Activated T-cell treated with anti-CD3 and anti-CD28 coated beads, Interleukin-2, amount 50 U/mL, for 72 hours (primary cell): ENCODE measurements at regions not wholly inside any gene's neighbourhood (a gene's known extent, or its start where the extent isn't known, plus 50 kb on each side); places are given as distances from the start of the nearest gene placed in this dataset.

Experiments
- ATAC-seq, 2 donors: fragments of 150-1000 bp; cut with Tn5 transposase; replicated peaks in 1 of 2; 2 replicates each; pipeline ENCODE4 v1.10.0; 2021; ENCODE audit warnings: moderate library complexity in 2 of 2, mild to moderate bottlenecking in 1 of 2
- DNase-seq, 2 donors: peaks; one replicate each; pipeline ENCODE4 v3.0.0; 2021 to 2022; ENCODE audit warnings: mixed read lengths in 1 of 2
- H3K27ac Mint-ChIP-seq: one replicate; pipeline ENCODE4 v1.8.0; 2022; ENCODE audit warnings: mild to moderate bottlenecking, moderate library complexity, mixed read lengths
- H3K27me3 Mint-ChIP-seq: one replicate; pipeline ENCODE4 v1.8.0; 2022; ENCODE audit warnings: low read depth, mixed read lengths
- H3K36me3 Mint-ChIP-seq, 2 donors: one replicate each; pipeline ENCODE4 v1.8.0; 2022; ENCODE audit warnings: mixed read lengths in 2 of 2, mild to moderate bottlenecking in 1 of 2; ENCODE audit not compliant: insufficient read depth in 2 of 2
- H3K4me1 Mint-ChIP-seq: one replicate; pipeline ENCODE4 v1.8.0; 2022; ENCODE audit warnings: low read depth, mixed read lengths
- H3K4me3 Mint-ChIP-seq, 2 donors: one replicate each; pipeline ENCODE4 v1.8.0; 2022; ENCODE audit warnings: mild to moderate bottlenecking in 2 of 2, mixed read lengths in 2 of 2, moderate library complexity in 2 of 2
- H3K9me3 Mint-ChIP-seq, 2 donors: one replicate each; pipeline ENCODE4 v1.8.0; 2022; ENCODE audit warnings: mixed read lengths in 2 of 2

DNA sequence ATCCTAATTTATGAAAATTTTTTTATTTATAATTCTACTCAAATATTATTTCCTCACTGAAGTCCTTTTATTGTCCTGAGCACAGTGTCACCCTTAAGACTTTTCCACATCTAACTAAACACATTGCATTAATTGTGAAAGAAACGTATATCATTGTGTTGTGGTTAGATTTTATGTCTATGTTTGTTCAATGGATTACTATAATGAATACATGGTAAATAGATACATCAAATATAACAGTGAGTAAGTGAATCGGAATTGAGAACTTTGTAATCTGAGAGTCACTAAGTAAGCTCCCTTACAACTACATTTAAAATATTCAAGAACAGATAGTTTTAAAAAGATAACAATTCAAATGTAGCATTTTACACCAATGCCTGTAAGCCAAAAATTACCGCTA is 417.6 kb upstream of the PCDH20 start:
- DNase-seq (no peak), ATAC-seq (no peak)
- H3K36me3 Mint-ChIP-seq, result no peaks in the 10 kb centered on the region
- no peaks in the 10 kb centered on the region for H3K4me1 Mint-ChIP-seq
- H3K27ac Mint-ChIP-seq, result no peak overlapping the region
- H3K9me3 Mint-ChIP-seq, result peaks cover 4 to 7% of the 10 kb centered on the region in 2 donors
- no peak overlapping the region for H3K4me3 Mint-ChIP-seq
- no peaks in the 10 kb centered on the region for H3K27me3 Mint-ChIP-seq

GRCh38 chr13:61831026-61831425 is 415.4 kb upstream of the PCDH20 start:
- ATAC-seq (no peak), DNase-seq (no peak)
- no peaks in the 10 kb centered on the region for H3K4me1 Mint-ChIP-seq
- no peak overlapping the region for H3K27ac Mint-ChIP-seq
- no peaks in the 10 kb centered on the region for H3K27me3 Mint-ChIP-seq
- peaks cover 4 to 9% of the 10 kb centered on the region in 2 donors for H3K9me3 Mint-ChIP-seq
- no peak overlapping the region for H3K4me3 Mint-ChIP-seq
- no peaks in the 10 kb centered on the region for H3K36me3 Mint-ChIP-seq

DNA sequence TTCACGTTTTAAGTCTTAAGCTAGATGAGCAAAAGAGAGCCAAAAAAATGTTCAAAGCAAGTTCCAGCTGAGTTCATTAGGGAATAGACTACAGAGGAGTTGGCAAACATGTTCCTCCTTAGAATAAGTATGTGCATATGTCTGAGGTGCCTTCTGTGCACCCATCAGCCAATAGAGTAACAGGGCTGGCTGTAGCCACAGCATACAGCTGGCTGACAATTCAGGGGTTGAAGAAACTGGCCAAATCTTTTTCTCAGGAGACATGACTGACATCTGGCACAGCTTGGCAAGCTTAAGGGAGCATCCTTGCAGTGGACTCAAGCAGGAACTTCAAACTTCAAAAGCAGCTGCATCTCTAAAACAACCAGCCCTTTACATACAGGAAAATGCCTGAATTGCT is 414.8 kb upstream of the PCDH20 start:
- Mint-ChIP-seq H3K36me3 (no peaks in the 10 kb centered on the region), H3K4me3 (no peak overlapping the region), H3K9me3 (peaks cover 2 to 5% of the 10 kb centered on the region in 2 donors), H3K27ac (no peak overlapping the region), H3K27me3 (no peaks in the 10 kb centered on the region), H3K4me1 (no peaks in the 10 kb centered on the region)
- no peak for DNase-seq
- ATAC-seq, result no peak

DNA sequence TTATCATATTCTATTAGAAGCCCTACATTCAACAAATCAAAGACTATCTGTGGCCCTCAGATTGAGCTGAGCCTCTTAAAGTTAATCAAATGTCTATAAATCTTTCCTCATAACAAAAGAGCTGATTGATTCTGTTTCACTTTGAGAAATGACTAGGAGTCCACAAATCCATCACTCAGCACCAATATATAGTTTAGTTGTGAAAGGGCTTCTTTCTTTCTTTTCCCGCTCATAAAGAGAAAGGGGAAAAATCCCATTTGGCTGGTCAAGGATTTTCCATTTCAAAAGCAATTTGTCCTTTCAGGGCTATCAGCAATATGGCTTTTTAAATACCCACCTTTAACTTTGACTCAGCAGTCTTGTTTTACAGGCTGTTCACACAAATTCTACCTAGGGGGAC is 408.5 kb upstream of the PCDH20 start:
- no peaks in the 10 kb centered on the region for H3K36me3 Mint-ChIP-seq
- H3K27ac Mint-ChIP-seq, result no peak overlapping the region
- no peak overlapping the region for H3K4me3 Mint-ChIP-seq
- H3K4me1 Mint-ChIP-seq, result no peaks in the 10 kb centered on the region
- H3K9me3 Mint-ChIP-seq, result peaks cover 5% of the 10 kb centered on the region in 2 donors
- ATAC-seq (no peak), DNase-seq (no peak)
- no peaks in the 10 kb centered on the region for H3K27me3 Mint-ChIP-seq

DNA sequence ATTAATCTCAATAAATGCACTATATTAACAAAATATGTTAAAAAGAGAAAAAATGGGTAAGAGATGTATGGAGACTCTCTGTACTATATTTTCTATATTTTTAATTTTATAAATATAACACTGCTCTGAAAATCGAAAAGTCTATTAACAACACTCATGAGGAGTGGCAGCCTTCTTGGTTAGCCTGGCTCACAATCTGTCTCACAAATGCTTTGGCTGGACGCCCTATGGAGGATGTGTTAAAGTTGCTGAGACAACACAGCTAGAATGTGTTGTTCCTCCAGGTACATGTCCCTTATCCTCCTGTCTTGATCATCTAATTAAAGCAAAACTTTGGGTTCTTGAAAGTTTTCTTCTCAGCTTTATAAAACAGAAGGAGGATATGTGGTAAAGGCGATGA is 396.6 kb upstream of the PCDH20 start:
- ATAC-seq, result no peak
- Mint-ChIP-seq H3K27ac (no peak overlapping the region), H3K4me3 (no peak overlapping the region), H3K36me3 (peaks cover 1 to 3% of the 10 kb centered on the region in 2 donors), H3K4me1 (no peaks in the 10 kb centered on the region), H3K27me3 (no peaks in the 10 kb centered on the region), H3K9me3 (peaks cover 10 to 16% of the 10 kb centered on the region in 2 donors)
- no peak for DNase-seq

GRCh38 chr13:61810065-61810464 is 394.4 kb upstream of the PCDH20 start:
- H3K27me3 Mint-ChIP-seq, result no peaks in the 10 kb centered on the region
- H3K36me3 Mint-ChIP-seq, result peaks cover 0 to 1% of the 10 kb centered on the region in 2 donors
- H3K9me3 Mint-ChIP-seq, result peaks cover 4 to 15% of the 10 kb centered on the region in 2 donors

GRCh38 chr13:61797397-61797796 is 381.7 kb upstream of the PCDH20 start:
- Mint-ChIP-seq H3K36me3 (no peaks in the 10 kb centered on the region), H3K27ac (no peak overlapping the region), H3K9me3 (peaks cover 6 to 9% of the 10 kb centered on the region in 2 donors), H3K4me1 (no peaks in the 10 kb centered on the region), H3K27me3 (no peaks in the 10 kb centered on the region), H3K4me3 (no peak overlapping the region)
- DNase-seq (no peak), ATAC-seq (no peak)

More at GRCh38 chr13:61810065-61810464, 394.4 kb upstream of the PCDH20 start:
- Mint-ChIP-seq H3K27ac (no peak overlapping the region), H3K4me1 (no peaks in the 10 kb centered on the region), H3K4me3 (no peak overlapping the region)
- ATAC-seq (no peak), DNase-seq (no peak)

GRCh38 chr13:61795580-61795979 is 379.9 kb upstream of the PCDH20 start:
- ATAC-seq (no peak), DNase-seq (no peak)
- Mint-ChIP-seq H3K9me3 (peaks cover 4 to 13% of the 10 kb centered on the region in 2 donors), H3K27ac (no peak overlapping the region), H3K4me1 (no peaks in the 10 kb centered on the region), H3K36me3 (no peaks in the 10 kb centered on the region), H3K4me3 (no peak overlapping the region), H3K27me3 (no peaks in the 10 kb centered on the region)

DNA sequence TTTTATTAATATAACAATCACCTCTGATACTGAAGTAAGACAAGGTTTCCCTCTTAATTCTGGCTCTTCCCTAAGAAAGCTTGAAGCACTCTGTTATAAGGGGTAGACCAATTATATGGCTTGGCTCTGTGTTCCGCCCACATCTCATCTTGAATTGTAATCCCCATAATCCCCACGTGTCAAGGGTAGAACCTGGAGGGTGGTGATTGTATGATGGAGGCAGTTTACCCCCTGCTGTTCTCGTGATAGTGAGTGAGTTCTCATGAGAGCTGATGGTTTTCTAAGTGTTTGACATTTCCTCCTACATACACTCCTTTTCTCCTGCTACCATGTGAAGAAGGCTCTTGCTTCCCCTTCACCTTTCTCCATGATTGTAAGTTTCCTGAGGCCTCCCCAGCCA is 363.8 kb upstream of the PCDH20 start:
- Mint-ChIP-seq H3K9me3 (peaks cover 3 to 6% of the 10 kb centered on the region in 2 donors), H3K4me1 (no peaks in the 10 kb centered on the region), H3K4me3 (no peak overlapping the region), H3K27ac (no peak overlapping the region), H3K27me3 (no peaks in the 10 kb centered on the region), H3K36me3 (peaks cover 0 to 2% of the 10 kb centered on the region in 2 donors)
- ATAC-seq, result no peak
- DNase-seq, result no peak

GRCh38 chr13:61778531-61778930 is 362.9 kb upstream of the PCDH20 start:
- no peaks in the 10 kb centered on the region for H3K4me1 Mint-ChIP-seq

DNA sequence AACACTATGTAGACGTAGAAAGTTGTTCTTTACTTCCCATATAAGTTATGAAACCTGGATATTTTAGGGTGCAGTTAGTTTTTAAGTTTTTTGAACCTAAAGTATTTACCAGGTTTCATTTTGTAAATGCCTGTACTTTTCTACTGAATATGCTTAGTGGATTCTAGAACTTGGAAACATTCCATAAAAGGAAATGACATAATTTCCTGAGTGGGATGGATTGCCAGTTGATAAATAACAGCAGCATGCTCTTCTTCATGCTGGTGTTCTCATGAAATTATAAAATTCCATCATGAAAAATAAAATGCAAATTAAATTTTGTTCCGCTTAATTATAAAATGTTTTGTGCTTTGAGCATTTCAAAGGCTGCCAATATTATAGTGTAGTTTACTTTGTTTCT is 362.2 kb upstream of the PCDH20 start:
- peaks cover 0 to 2% of the 10 kb centered on the region in 2 donors for H3K36me3 Mint-ChIP-seq
- peaks cover 1 to 7% of the 10 kb centered on the region in 2 donors for H3K9me3 Mint-ChIP-seq
- H3K27me3 Mint-ChIP-seq, result no peaks in the 10 kb centered on the region
- H3K27ac Mint-ChIP-seq, result no peak overlapping the region
- no peak overlapping the region for H3K4me3 Mint-ChIP-seq
- DNase-seq (no peak), ATAC-seq (no peak)
- H3K4me1 Mint-ChIP-seq, result no peaks in the 10 kb centered on the region

More at GRCh38 chr13:61778531-61778930, 362.9 kb upstream of the PCDH20 start:
- Mint-ChIP-seq H3K9me3 (peaks cover 3 to 7% of the 10 kb centered on the region in 2 donors), H3K27me3 (no peaks in the 10 kb centered on the region), H3K27ac (no peak overlapping the region), H3K36me3 (peaks cover 0 to 2% of the 10 kb centered on the region in 2 donors), H3K4me3 (no peak overlapping the region)
- ATAC-seq, result no peak
- no peak for DNase-seq

GRCh38 chr13:61777271-61777670 is 361.6 kb upstream of the PCDH20 start:
- Mint-ChIP-seq H3K27me3 (no peaks in the 10 kb centered on the region), H3K36me3 (no peaks in the 10 kb centered on the region), H3K9me3 (peaks cover 1 to 4% of the 10 kb centered on the region in 2 donors), H3K27ac (no peak overlapping the region), H3K4me3 (no peak overlapping the region), H3K4me1 (no peaks in the 10 kb centered on the region)
- DNase-seq, result no peak
- no peak for ATAC-seq

GRCh38 chr13:61774903-61775302 is 359.3 kb upstream of the PCDH20 start:
- ATAC-seq (no peak), DNase-seq (no peak)
- Mint-ChIP-seq H3K27me3 (no peaks in the 10 kb centered on the region), H3K9me3 (peaks cover 0 to 3% of the 10 kb centered on the region in 2 donors), H3K4me3 (no peak overlapping the region), H3K27ac (no peak overlapping the region), H3K36me3 (no peaks in the 10 kb centered on the region), H3K4me1 (no peaks in the 10 kb centered on the region)

- Mint-ChIP-seq H3K36me3 (no peaks in the 10 kb centered on the region), H3K4me3 (no peak overlapping the region), H3K27ac (no peak overlapping the region), H3K27me3 (no peaks in the 10 kb centered on the region), H3K9me3 (peaks cover 3% of the 10 kb centered on the region in 2 donors), H3K4me1 (no peaks in the 10 kb centered on the region)
- ATAC-seq (no peak), DNase-seq (no peak)
Measured at GRCh38 chr13:61770681-61771080, 355.0 kb upstream of the PCDH20 start.
